HG02885 (cell line): ENCODE measurements at regions not wholly inside any gene's neighbourhood (a gene's known extent, or its start where the extent isn't known, plus 50 kb on each side); places are given as distances from the start of the nearest gene placed in this dataset.
A peak's percentile ranks its signal among the peaks of the same experiment; 100 is the strongest.
"Not testable (repeated sequence)": the region's sequence is repeated elsewhere in the genome, so short reads cannot be mapped to it uniquely, and the experiment has no call there.

Source experiments
- ATAC-seq: cut with Tn5 transposase; IDR thresholded peaks from one replicate; pipeline ENCODE4 v1.9.1; 2021; ENCODE audit warnings: mild to moderate bottlenecking; ENCODE audit not compliant: unreplicated experiment, poor library complexity

- no peak for ATAC-seq
Observed at GRCh38 chr11:22006901-22007300, 186.0 kb upstream of the ANO5 start.

DNA sequence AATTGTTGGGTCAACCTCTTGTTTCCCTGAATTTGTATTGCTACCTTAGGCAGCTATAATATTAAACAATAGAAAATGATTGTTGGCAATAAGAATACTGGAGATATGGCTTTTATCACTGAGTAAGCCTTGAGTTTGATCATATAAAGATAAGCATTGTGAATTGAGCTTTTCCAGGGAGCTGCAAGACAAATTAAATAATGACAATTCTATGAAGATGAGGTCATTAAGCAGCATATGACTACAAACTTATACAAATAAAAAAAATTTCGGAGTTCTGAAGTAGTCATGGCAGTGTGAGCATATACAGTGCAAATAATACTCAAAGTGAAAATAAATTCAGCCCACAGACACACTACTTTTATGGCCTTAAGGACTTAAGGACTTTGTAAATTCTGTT lies 161.1 kb upstream of the ANO5 start:
- no peak for ATAC-seq

GRCh38 chr11:22037505-22037904 lies 155.4 kb upstream of the ANO5 start:
- no peak for ATAC-seq

- no peak for ATAC-seq
Observed at GRCh38 chr11:22041039-22041438, 151.8 kb upstream of the ANO5 start.

- no peak for ATAC-seq
Observed at GRCh38 chr11:22042081-22042480, 150.8 kb upstream of the ANO5 start.

DNA sequence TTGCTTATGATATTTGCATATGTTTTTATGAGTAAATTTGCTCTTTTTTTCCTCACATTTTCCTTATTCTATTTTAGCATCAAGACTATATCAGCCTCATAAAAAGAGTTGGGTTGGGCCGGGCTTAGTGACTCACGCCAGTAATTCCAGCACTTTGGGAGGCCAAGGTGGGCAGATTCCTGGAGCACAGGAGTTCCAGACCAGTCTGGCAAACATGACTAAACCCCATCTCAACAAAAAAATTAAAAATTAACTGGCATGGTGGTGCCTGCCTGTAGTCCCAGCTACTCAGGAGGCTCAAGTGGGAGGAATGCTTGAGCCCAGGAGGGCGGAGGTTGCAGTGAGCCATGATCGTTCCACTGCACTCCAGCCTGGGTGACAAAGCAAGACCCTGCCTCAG lies 148.8 kb upstream of the ANO5 start:
- no peak for ATAC-seq

- ATAC-seq, result no peak
Observed at GRCh38 chr11:22049276-22049675, 143.6 kb upstream of the ANO5 start.

DNA sequence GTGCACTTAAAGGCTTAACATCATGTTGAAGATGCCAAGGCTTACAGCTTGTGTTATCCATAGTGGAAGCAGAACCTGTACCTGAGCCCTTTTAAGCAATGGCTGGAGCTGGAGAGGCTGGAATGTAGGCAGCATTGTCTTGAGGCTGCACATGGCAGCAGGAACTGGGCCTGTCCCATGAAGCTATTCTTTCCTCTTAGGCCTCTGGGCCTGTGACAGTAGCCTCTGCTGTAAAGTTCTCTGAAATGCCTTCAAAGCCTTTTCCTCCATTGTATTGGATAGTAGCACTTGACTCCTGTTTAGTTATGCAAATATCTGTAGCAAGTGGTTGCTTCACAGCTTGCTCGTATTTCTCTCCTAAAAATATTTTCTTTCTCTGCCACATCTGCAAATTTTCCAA lies 127.4 kb upstream of the ANO5 start:
- no peak for ATAC-seq

- ATAC-seq, result no peak
Observed at GRCh38 chr11:22069844-22070243, 123.0 kb upstream of the ANO5 start.

DNA sequence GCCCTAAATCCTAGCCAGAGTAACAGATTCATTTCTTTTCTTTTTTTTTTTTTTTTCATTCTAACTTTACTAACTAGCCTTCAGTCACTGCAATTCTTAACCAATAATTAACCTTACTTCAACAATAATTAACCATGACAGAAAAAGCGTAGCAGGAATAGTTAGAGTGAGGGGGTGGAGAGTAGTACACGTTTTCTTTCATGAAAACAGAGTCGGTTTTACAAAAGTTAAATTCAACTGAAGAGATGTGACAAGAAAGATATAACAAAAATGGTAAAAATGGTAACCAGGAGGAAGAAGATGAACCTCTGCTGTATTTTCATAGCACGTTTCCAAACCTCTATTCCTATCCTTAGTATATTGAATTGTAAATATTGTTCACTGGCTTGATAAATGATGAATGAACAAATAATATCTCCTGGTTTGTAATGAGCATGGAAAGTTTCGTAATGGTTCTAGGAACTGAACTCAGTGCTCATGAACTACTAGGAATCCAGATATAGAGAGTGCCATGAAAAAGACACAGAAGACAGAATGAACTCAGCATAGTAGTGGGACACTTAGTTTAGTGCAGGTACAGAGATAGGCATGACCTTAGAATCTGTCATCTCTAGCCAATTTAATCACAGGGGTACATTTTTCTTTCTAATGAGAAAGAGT lies 116.5 kb upstream of the ANO5 start:
- no peak for ATAC-seq

- ATAC-seq, result no peak
Observed at GRCh38 chr11:22078063-22078462, 114.8 kb upstream of the ANO5 start.

GRCh38 chr11:22079133-22079872 lies 113.6 kb upstream of the ANO5 start:
- ATAC-seq, result no peak

- ATAC-seq, result no peak
Observed at GRCh38 chr11:22082178-22082577, 110.7 kb upstream of the ANO5 start.

GRCh38 chr11:22082788-22083187 lies 110.1 kb upstream of the ANO5 start:
- no peak for ATAC-seq

DNA sequence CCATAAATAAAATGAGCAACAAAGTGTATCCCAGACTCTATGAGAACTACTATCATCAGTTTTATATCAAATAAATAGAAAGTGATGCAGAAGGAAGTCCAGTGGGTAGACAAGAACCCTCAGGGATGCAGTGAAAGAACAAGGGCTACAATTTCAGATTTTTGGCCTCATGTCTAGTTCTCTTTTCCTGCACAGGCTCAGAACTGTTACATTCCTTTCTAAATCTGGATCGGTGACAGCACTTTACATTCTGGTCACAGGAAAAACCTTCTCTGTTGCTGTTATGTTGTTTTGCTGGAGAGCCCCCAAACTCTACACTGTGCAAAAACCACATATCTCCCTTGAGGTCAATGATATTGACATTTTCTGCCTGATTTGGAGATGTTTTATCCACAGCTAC lies 108.8 kb upstream of the ANO5 start:
- no peak for ATAC-seq

GRCh38 chr11:22084564-22084963 lies 108.3 kb upstream of the ANO5 start:
- ATAC-seq, result no peak

- ATAC-seq, result no peak
Observed at GRCh38 chr11:22089609-22090008, 103.3 kb upstream of the ANO5 start.

DNA sequence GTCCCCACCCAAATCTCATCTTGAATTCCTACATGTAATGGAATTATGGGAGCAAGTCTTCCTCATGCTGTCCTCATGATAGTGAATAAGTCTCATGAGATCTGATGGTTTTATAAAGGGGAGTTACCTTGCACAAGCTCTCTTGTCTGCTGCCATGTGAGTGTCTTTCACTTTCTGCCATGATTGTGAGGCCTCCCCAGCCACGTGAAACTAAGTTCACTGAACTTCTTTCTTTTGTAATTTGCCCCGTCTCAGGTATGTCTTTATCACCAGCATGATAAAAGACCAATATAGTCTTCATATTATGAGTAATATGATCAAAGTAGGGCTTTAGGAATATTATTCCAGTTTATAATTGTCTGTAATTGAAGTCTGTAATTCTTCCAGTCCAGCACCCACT lies 86.3 kb upstream of the ANO5 start:
- ATAC-seq, result no peak

DNA sequence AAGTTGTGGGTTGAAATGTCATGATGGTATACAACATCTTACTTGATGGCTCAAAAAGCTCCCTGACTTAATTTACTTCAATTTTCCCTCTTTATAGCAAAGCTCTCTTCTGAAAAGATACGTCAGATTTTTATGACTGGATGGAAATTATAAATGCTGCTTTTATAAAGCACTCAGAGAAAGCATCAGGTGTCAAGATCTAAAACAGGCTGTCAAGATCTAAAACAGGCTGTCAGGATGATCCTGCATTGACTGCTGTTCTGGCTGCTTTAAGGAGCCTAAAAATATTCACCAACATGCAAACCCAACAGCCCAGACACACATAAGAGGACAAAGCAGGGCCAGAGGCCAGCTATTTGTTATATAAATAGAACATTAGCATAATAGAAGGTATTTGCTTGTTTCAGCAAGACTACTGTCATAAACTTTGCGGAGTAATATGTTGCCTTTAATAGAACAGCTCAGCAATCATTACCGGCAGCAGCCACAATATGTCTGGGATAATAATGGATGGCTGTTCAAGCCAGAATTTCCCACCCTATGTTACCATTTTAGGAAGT lies 77.3 kb upstream of the ANO5 start:
- no peak for ATAC-seq

DNA sequence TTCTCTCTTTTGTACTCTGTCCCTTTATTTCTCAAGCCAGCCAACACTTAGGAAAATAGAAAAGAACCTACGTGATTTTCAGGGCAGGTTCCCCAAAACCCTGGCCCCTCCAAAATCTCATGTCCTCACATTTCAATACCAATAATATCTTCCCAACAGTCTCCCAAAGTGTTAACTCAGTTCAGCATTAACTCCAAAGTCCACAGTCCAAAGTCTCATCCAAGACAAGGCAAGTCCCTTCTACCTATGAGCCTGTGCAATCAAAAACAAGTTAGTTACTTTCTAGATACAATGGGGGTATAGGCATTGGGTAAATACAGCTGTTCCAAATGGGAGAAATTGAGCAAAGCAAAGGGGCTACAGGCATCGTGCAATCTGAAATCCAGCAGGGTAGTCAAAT lies 64.9 kb upstream of the ANO5 start:
- not testable (repeated sequence) for ATAC-seq

DNA sequence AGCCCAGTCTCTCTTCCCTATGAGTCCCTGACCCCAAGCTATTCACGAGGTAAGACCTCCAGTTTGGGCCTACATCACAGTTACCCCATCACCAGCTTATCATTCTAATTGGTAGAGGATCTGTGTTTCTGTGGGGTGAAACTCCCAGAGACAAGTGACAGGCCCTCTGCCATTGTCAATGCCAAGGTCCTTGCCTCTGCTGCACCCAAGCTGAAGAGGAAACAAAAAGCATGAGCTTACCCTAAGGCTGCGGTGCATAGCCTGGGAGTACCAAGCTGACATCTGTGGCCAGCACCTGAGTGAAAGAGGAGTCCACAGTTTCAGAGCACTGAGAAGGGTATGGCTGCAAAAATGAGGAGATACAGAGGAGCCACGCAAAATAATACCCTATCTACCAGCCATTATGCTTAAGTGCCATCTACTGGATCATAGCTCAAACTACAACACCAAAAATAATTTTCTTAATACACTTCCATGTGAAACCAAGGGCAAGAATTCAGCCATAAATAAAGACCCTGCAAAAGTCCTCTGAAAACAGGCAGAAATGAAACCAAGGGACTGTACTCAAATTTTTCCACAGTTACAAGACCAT lies 62.3 kb upstream of the ANO5 start:
- ATAC-seq, result peak; percentile 69
